Colonic mucosa (tissue), 4 donors: ENCODE measurements at regions not wholly inside any gene's neighbourhood (a gene's known extent, or its start where the extent isn't known, plus 50 kb on each side); places are given as distances from the start of the nearest gene placed in this dataset.

Experiments
- DNase-seq: peaks from one replicate; pipeline ENCODE4 v3.0.0-alpha.2; 2020
- H3K27ac ChIP-seq: fragments of 200-600 bp; one replicate; pipeline ENCODE4 v1.8.0; 2021
- H3K27me3 ChIP-seq: fragments of 200-600 bp; one replicate; pipeline ENCODE4 v1.8.0; 2021
- H3K36me3 ChIP-seq: fragments of 200-600 bp; one replicate; pipeline ENCODE4 v1.8.0; 2021
- H3K4me1 ChIP-seq: fragments of 200-600 bp; one replicate; pipeline ENCODE4 v1.8.0; 2021; ENCODE audit warnings: mild to moderate bottlenecking
- H3K4me3 ChIP-seq: fragments of 200-600 bp; one replicate; pipeline ENCODE4 v1.8.0; 2021
- H3K9ac ChIP-seq, 2 donors: one replicate each; pipeline ENCODE4 v1.7.0; 2013; ENCODE audit warnings: control low read depth in 2 of 2, low read depth in 2 of 2, low read length in 2 of 2
- H3K9me3 ChIP-seq: fragments of 200-600 bp; one replicate; pipeline ENCODE4 v1.8.0; 2021
- intact Hi-C: fragments of 100-400 bp; cut with DNase I; formaldehyde crosslinking; loops from one replicate; pipeline ENCODE4 v1.14.1; 2022
- TF ChIP-seq, protein P1 (sequence below): fragments of 200-600 bp; IDR thresholded peaks from one replicate; pipeline ENCODE4 v1.8.0; 2022; ENCODE audit warnings: antibody characterized with exemption, mild to moderate bottlenecking
- donor health status: healthy.
- donor health status: DM: no; HTN: no; CAD: no.
- donor health status: DM: no; HTN: no; CAD: no.

DNA sequence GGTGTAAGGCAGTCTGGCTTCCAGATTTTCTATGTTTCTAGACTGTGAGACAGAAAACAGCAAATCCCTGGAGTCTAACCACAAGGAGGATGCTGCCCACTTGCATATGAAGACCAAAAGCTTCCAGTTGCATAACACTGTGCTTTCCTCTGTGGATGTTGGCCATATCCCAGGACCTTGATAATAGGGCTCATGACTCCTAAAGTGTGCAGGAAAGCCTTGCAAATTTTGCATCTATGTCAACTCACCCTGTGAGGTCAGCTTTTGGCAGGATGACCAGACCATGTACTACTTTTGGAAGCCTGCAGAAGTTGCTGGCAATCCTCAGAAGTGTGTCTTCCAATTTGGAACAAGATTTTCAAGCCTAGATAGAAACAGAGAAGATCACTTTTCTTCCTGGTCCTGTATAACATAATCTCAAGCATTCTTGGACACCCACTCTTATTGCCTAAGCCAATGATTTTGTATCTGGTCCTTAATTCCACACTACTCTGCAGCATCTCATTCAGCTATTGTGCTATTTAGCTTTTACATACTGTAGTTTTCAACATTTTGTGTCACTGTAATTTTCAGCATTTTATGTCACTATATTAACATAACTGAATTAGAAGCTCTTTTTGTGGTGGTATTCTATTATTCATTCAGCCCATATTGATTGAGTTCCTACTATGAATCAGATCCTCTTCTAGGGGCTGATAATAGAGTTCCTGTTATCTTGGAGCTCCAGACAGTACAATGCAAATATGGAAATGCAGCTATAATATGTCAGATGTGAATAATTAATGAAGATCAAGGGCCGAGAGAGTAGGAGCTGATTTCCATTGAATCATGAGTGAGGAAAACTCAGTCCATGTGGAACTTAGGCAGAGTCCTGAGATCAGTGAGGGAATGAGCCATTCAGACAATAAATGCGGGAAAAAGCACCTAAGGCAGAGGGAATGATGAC is 85.3 kb upstream of the RAB27B start:
- TF ChIP-seq, protein P1, sequence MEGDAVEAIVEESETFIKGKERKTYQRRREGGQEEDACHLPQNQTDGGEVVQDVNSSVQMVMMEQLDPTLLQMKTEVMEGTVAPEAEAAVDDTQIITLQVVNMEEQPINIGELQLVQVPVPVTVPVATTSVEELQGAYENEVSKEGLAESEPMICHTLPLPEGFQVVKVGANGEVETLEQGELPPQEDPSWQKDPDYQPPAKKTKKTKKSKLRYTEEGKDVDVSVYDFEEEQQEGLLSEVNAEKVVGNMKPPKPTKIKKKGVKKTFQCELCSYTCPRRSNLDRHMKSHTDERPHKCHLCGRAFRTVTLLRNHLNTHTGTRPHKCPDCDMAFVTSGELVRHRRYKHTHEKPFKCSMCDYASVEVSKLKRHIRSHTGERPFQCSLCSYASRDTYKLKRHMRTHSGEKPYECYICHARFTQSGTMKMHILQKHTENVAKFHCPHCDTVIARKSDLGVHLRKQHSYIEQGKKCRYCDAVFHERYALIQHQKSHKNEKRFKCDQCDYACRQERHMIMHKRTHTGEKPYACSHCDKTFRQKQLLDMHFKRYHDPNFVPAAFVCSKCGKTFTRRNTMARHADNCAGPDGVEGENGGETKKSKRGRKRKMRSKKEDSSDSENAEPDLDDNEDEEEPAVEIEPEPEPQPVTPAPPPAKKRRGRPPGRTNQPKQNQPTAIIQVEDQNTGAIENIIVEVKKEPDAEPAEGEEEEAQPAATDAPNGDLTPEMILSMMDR, result no peak
- Histone ChIP-seq H3K9ac (no peak overlapping the region), H3K27ac (no peak overlapping the region), H3K9me3 (no peaks in the 10 kb centered on the region), H3K4me1 (no peaks in the 10 kb centered on the region), H3K4me3 (no peak overlapping the region), H3K27me3 (no peaks in the 10 kb centered on the region), H3K36me3 (no peaks in the 10 kb centered on the region)
- peak; percentile 41 for DNase-seq
- intact Hi-C loops, result no loop called here

DNA sequence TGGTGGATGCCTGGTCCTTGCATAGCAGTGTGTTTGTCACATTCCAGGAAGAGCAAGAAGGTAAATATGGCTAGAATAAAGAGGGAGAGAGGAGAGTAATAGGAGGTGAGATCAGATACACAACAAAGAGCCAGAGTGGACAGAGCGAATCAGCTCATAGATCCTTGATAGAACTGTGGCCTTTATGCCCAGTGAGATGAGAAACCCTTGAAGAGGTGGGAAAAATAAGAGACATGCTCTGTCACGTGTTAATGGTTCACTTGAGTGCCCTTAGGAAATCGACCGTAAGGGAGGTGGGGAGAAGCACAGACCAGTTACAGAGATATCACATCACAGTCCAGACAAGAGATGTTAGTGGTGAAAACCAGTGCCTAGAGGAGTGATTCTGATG is 84.7 kb upstream of the RAB27B start:
- DNase-seq, result no peak
- Histone ChIP-seq H3K4me1 (no peaks in the 10 kb centered on the region), H3K9me3 (no peaks in the 10 kb centered on the region), H3K9ac (no peak overlapping the region), H3K27ac (no peak overlapping the region), H3K36me3 (no peaks in the 10 kb centered on the region), H3K27me3 (no peaks in the 10 kb centered on the region), H3K4me3 (no peak overlapping the region)
- TF ChIP-seq, protein P1, result no peak
- intact Hi-C loops, result no loop called here

DNA sequence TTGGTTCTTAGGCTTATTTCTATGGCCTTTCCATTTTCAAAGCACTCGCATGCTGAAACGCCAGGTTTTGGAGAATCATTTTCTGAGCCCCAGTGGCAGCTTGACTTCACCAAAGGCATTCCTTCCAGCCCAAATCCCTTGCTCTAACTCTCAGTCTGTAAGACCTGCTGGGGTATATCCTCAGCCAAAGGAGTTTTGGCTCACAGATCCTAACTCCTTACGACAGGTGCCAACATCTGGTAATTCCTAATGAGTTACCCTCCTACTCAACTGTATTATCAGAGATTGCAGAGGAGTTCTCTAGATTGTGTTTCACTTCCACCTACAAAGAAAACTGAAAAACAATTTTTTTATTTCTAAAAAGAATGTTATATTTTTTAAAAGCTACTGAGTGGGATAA is 79.0 kb upstream of the RAB27B start:
- peaks cover 3% of the 10 kb centered on the region for H3K4me1 ChIP-seq
- no peaks in the 10 kb centered on the region for H3K27me3 ChIP-seq
- no peak for DNase-seq
- no peak overlapping the region for H3K4me3 ChIP-seq
- H3K36me3 ChIP-seq, result no peaks in the 10 kb centered on the region
- TF ChIP-seq, protein P1, result no peak
- H3K27ac ChIP-seq, result no peak overlapping the region
- H3K9ac ChIP-seq, result no peak overlapping the region
- intact Hi-C loops, result no loop called here
- H3K9me3 ChIP-seq, result no peaks in the 10 kb centered on the region

DNA sequence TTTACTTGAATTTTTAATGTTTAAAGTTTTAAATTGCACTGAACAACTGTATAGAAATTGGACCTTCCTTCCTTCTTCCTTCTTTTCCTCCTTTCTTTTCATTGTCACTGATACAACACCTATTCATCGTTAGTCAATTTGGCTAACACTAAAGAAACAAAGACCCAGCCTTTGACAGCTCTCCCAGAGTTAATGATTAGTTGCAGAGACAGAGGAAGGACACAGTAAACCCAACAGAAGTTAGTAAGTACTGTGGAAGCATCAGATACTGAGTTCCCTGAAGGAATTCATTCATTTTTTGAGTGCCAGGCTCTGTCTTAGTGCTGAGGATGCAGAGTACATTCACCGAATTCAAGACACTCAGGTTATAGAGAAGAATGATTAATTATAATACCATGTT is 77.9 kb upstream of the RAB27B start:
- intact Hi-C loops, result no loop called here
- Histone ChIP-seq H3K4me1 (peaks cover 3% of the 10 kb centered on the region), H3K36me3 (no peaks in the 10 kb centered on the region), H3K9ac (no peak overlapping the region), H3K4me3 (no peak overlapping the region), H3K9me3 (no peaks in the 10 kb centered on the region), H3K27ac (no peak overlapping the region), H3K27me3 (no peaks in the 10 kb centered on the region)
- TF ChIP-seq, protein P1, result no peak
- DNase-seq, result no peak

DNA sequence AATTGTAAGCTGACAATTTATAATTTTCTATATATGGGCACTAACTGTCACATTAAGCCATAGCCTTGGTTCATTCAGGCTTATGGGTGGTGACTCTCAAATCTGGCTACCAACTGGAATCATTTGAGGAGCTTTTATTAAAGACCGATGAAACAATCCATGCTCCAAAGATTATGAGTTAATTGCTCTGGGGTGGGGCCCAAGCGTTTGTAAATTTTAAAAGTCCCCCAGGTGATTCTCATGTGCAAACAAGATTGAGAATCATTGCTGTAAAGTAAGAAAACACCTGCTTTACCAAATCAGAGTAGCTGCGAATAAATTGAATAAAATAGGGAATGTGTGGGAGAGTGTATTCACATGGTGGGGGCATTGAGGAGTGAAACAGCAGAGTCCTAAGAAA is 76.1 kb upstream of the RAB27B start:
- Histone ChIP-seq H3K27me3 (no peaks in the 10 kb centered on the region), H3K4me3 (no peak overlapping the region), H3K9ac (no peak overlapping the region), H3K4me1 (peaks cover 3% of the 10 kb centered on the region), H3K27ac (no peak overlapping the region), H3K36me3 (no peaks in the 10 kb centered on the region), H3K9me3 (no peaks in the 10 kb centered on the region)
- TF ChIP-seq, protein P1, result no peak
- DNase-seq, result no peak
- intact Hi-C loops, result no loop called here
